ENCODE measurements at regions not wholly inside any gene's neighbourhood (a gene's known extent, or its start where the extent isn't known, plus 50 kb on each side); places are given as distances from the start of the nearest gene placed in this dataset.
"Not testable (repeated sequence)": the region's sequence is repeated elsewhere in the genome, so short reads cannot be mapped to it uniquely, and the experiment has no call there.

DNA sequence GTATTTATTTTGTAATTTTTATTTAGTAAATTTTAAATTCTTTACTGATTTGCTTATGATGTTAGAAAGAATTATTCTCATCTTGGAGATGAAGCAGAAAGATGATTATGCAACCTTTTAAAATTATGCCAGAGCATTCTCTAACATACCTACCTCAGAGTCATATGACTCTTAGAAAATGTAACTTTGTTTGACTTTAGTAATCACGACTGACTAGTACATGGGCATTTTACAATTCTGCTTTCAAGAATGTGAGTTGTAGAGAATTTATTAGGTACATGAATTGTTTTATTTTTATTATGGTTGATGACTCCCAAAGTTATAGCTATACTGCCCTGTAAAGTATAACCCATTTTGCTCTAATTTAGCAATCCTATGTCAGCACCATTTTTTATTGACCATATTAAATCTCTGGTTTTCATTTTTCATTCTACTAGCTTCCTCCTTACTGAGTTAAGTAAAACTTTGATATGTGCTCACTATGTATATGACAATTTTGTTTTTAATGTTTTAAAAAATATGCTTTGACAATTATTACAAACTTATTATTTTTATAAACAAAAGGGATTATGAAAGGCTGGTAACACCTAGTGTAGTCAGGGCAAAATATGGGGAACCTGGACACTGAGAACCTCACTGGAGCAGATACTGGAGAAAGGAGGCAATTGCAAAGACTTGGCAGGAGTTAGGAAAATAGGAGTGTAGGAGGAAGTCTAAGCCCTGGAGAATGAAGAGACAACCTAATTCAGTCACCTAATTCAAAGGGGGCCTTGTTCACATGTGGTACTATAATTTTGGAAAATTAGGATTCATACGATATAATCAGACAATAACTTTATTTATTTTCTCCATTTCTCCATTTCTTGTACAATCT lies 249.7 kb upstream of the DAB2 start:
- no peak for DNase-seq

DNA sequence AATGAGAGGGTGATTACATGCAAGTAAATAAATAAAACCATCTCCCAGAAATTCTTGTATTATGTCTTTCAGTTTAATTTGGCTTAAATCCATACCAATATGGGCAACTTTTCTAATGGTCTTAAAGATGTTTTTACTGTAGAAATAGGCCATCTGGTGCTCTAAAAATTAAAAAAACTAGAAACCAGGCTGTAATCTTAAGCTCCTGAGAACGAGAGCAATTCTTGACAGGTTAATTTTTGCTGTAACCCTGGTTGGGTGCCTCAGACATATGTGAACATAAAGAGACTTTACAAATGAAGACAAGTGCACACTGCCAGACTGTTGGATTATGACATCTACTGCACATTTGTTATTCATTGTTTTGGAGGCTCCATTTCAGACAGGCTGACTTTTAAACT lies 246.8 kb upstream of the DAB2 start:
- no peak for DNase-seq

DNA sequence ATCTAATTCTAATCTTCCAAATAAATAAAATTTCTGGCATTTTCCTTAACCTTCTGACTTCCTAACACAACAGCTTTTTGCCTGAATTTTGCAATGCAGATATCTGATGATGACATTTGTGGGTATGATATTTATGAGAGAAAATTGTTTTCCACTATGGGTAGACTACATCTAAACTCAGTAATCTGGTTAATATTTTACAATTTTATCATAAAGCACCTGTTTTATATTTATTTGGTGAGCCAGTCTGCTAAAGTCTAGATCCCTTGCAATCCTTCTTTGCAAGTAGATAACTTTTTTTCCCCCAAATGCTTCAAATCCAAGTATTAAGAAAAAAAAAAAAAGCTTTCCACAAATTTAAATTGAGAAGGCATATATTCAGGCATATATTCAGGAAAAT lies 246.2 kb upstream of the DAB2 start:
- DNase-seq, result no peak

DNA sequence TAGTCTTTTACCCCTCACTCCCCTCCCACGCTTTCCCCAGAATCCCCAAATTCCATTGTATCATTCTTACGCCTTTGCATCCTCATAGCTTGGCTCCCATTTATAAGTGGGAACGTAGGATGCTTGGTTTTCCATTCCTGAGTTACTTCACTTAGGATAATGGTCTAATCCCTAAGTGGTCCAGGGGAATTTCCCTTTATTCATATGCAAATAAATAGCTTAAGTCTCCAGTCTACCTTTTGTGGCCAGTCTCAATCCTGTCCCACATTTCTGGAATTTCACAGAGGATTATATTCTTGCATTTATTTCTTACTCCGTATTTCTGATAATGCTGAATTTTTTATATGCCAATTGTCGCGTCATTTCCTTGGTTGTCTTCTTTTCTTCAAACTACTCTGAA lies 245.6 kb upstream of the DAB2 start:
- no peak for DNase-seq

DNA sequence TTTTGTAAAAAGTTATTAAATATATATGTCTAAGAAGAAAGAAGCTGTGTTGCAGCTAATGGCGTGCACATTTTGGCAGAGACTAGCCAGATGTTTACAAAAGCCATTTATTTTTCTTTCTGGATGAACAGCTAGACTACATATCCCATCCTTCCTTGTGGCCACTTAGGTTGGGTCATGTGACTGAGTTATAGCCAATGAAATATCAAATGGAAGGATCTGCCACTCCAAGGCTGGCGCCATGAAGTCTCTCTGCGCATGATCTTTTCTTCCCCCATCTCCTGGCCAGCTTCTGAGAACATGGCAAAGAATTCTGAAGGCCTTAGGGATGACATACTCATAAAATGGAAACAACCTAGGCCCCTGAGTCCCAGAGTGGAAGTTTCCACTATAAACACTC lies 244.2 kb upstream of the DAB2 start:
- DNase-seq, result no peak

DNA sequence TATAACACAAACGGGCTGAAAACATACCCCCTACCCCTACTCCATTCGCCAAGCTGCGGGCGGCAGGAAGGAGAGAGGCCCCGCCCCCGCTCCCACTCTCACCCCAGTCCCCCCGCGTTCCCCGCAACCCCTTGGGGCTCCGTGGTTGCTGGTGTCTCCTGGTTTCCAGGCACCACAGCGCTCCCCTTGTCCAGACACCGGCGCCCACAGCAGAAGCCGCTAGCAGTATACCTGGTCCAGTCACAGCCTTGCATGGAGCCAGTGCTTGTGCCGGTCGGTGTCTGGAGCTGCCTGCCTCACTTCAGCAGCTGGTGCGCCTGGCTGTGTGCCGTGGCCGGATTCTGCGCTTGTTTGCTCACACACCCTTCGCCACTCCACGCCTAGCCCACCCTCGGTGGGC lies 240.5 kb upstream of the DAB2 start:
- DNase-seq, result no peak

DNA sequence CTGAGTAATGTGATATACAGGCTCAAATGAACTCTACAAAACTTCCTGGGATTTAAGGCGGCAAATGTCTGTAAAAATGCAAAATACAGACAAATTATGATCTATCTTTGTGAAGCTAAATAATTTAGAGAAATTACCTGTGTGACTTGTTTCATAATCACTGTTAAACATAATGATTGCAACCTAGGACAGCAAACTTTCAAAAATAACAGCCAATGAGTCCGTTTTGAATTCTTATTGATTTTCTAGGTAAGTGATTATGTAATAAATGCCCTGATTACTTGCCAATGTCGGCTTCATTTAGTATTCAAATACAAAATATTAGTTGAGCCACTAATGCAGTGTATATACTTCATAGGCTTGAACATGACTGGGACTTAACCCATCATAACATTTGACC lies 238.2 kb upstream of the DAB2 start:
- DNase-seq, result no peak

DNA sequence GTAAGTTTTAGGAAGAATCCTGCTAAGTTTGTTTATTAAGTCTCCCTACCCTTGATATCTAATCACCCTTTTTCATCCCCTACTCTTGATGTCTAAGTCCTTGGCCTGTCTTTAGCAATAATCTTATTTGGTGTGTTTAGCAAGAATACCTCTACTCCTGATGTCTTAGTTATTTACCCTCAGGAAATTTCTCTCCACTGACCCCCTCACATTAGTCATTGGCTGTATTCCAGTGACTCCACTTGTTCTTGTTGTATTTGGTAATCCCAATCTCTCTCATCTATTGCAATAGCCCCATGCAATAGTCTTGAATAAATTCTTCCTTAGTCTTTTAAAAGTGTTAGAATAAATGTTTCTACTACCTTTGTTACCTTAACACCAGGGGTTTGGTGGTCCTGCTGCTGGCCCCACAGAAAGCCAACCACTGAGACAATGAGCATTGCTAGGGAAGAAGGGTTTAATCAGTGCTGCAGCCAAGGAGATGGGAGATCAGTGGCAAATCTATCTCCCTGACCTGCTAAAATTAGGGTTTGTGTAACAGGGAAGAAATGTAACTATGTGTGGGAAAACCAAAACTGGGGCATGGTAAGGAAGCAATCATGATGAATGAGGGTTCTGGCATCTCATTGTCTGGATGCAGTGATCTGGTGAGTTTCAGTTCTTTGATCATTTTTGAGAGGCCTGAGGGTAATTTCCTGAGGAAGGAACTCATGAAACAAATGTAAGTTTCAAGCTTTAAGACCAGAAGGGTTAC lies 236.4 kb upstream of the DAB2 start:
- DNase-seq, result peak; percentile 28

DNA sequence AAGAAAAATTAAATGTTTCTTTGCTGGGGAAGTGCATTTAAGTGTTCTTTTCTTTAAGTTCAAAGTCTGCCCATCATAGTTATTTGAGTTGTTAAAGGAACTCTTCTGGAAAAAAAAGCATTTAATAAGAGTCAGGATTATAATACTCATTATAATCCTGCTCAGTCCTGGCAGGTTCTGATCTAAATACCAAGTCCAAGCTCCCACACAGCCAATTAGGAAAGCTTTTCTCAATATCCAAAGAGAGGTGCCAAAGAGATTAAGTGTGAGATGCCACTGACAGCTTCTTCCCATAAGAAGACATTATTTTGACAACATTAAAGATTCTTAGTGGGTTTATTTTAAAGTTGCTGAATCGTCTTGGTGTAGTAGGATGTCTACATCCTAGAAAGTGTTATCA lies 235.2 kb upstream of the DAB2 start:
- no peak for DNase-seq

DNA sequence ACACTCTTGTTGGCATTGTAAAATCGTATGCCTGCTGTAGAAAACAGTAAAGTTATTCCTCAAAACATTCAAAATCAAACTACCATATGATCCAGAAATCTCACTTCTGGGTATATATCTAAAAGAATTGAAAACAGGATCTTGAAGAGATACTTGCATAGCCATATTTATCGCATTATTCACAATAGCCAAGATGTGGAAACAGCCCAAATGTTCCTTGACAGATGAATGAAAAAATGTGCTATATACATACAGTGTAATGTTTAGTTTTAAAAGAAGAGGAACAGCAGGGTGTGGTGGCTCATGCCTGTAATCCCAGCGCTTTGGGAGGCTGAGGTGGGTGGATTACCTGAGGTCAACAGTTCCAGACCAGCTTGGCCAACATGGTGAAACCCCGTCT lies 234.1 kb upstream of the DAB2 start:
- DNase-seq, result peak; percentile 7

DNA sequence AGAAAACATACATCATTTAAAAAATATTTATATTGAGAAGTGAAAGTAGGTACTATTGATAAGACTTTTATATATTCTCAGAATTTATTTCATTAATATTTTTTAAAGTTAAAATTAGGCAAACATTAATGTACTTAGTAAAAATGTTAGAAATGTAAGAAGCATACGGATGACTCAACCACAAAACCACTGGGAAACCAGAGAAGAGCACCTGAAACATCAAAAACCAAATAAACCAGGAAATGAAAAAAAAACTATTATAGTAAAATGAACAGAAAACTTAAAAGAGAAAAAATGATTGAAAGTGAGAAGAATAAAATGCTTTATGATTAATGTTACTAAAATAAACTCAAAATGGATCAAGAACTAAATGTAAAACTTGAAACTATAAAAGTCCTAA lies 233.2 kb upstream of the DAB2 start:
- no peak for DNase-seq

DNA sequence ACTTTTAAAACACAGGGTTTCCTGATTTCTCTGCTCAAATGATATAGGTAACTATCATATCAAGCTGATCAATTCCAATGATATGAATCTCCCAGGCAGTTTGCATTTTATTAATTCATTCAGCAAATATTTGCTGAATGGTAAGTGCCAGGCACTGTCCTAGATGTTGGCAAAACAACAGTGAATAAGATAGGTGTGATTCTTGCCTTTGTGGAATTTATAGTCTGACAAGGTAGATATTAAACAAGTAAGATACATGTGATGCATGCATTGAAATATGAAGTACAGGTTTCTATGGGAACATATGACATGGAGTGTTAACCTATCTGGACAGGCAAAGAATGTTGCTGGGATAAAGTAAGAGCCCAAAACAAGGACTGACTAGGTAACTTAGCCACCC lies 231.8 kb upstream of the DAB2 start:
- no peak for DNase-seq

DNA sequence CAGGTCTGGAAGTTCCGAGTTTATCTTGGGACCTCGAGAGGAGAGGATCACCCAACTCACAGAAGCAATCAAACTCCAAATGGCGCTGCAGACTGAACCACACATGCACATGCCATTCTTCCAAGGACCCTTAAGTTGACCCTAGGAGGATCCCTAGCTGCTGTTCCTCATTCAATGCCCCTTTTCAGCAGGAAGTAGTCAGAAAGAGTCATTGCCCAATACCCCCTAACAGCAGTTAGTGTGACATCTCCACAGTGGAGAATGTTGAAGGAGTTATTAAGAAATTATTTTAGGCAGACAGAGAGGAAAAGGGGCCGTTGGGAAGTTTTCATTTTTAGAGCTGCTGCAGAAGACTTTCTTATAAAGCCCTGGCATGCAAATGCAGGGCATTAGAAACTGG lies 229.9 kb upstream of the DAB2 start:
- no peak for DNase-seq

DNA sequence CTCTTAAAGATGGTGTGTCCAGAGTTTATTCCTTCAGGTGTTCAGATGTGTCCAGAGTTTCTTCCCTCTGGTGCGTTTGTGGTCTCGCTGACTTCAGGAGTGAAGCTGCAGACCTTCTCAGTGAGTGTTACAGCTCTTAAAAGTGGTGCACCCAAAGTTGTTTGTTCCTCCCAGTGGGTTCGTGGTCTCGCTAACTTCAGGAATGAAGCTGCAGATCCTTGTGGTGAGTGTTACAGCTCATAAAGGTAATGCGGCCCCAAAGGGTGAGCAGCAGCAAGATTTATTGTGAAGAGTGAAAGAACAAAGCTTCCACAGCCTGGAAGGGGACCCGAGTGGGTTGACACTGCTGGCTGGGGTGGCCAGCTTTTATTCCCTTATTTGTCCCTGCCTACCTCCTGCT lies 227.7 kb upstream of the DAB2 start:
- DNase-seq, result not testable (repeated sequence)

DNA sequence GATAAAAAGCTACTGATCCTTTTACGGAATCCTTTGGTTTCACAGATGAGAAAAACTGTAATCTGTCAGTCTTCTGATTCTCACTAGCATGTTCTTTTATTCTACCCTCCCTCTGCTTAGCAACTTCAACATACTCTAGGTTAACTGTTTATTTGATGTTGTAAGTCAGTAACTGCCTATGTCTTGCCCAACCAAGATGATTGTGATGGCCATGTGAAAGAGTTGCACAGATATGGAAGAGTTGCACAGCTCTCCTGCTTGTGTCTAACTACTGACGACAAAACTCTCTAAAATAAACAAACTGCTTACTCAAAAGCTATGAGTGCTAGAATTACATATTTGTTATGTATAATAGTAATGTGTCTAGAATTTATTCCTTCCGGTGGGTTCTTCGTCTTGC lies 227.3 kb upstream of the DAB2 start:
- no peak for DNase-seq

DNA sequence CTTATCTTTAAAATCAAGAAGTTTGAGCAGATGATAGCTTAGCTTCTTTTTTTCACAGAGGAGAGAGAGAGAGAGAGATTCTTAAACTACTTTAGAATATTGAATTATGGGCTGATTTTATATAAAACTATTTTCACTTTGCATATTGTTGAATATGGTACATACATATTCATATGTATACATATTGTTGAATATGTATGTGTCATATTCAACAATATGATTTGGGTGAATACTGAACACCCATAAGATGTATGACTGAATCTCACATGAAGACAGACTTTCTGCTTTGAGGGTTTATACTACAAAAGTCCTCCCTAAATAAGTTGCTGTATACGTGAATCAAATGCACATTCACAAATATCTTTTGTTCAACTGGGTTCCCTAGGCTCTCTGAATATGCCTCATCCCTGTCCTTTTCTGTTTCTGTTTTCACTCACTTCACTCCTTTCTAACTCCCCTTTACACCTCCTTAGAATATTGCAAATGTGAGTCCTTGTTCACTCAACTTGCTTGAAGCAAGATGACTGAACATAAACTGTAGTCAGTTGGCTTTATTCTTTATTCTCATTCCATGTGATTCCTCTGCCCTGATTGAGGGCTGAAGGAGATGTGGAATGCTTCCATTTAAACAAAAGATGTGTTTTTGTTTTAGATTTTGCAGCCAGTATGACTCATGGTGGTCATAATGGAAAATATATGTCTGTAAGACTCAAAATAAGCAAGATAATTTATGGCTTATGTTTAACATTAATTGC lies 225.4 kb upstream of the DAB2 start:
- peak; percentile 31 for DNase-seq

DNA sequence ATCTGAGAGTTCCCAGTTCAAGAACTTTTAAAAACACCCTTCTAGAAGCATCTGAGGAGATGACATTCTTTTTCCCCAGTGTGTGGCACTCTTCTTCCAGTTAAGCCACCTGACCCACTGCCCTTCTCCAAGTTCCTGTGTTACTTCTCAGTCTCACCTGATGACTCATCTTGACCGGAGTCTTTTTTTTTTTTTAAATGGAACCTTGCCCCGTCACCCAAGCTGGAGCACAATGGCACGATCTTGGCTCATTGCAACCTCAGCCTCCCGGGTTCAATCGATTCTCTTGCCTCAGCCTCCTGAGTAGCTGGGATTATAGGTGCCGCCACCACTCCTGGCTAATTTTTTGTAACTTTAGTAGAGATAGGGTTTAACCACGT lies 224.1 kb upstream of the DAB2 start:
- peak; percentile 15 for DNase-seq

DNA sequence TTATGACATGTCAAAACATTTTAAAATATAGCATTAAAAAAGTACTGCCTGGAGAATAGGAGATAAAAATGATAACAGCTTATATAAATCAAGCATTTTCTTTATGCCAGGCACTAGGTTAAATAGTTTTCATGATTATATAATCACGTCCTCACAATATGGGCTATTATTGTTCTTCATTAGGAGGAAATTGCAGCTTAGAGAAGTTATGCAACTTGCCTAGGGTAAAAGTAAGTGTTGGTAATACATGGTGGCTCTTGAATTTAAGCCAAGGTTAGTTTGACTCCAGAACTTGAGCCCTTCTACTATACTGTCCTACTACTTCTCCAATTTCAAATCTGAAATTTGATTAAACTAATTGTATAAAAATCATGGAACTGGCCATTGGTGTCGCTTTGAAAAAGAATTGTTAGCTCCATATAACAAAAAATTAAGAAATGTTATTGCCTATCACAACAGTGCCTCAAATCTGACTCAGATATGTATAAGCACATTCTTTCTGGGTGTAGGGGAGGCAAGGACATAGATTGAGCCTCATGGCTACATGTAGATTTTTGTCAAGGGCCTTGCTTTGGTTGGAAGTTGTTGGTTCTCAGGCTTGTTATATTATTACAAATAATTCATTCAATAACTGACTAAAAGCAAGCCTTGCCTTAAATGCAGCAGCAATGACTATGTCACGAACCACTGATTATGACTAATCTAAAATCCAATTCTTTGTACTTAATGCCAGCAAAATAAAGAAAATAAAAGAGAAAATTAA lies 223.5 kb upstream of the DAB2 start:
- DNase-seq, result no peak

DNA sequence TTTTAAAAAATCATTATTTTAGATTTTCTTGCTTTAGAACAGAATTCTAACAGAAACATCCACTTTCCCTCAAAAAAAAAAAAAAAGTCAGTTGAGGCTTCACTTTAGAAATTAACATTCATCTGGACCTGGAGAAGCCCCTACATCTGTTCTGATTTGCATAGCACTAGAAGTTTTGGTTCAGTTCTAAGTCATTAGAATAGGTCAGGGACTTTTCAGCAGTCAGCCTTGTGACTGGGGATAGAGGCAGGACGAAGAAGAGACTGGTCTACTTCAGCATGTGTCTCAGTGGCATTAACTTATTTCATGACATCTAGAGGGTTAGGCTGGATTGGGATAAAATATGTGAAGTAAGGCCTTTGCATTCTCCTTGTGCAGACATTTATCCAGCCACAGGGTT lies 215.8 kb upstream of the DAB2 start:
- DNase-seq, result no peak

DNA sequence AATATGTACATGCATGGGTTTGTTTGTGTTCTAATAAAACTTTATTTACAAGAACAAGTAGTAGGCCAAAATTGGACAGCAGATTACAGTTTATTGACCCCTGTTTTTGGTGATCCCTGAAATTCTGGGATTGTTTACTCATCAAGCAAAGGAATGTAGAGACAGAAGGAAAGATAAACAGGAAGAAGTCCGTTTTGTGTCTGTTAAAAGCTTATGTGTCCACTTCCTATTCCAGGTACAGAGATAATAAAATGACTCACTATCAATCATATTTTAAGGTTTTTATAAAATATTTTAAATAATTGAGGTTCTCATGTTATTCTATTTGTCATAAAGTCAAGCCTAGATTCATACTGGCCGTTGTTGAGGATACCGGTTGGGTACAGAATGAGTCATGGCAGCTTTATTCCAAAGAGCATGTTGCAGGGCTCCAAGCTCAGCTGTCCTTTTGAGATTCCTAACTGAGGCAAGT lies 214.9 kb upstream of the DAB2 start:
- DNase-seq, result peak; percentile 62

DNA sequence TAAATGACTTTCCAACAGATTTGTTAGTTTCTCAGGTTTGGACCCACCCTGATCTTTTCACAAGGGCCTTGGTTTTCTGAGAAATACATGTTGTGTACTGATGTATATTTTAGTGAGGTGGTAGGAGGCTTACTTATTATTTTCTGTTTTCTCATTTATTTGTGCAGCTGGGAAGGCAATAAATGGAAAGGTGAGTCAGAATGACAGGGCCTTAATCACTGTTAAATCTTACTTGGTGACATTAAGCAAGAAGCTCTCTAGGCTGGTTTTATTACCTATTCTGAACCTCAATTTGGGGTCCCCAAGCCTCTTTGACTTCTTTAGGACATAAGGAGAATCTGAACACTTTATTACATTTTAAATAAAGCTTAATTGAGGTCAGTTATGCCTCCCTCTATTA lies 214.0 kb upstream of the DAB2 start:
- no peak for DNase-seq

DNA sequence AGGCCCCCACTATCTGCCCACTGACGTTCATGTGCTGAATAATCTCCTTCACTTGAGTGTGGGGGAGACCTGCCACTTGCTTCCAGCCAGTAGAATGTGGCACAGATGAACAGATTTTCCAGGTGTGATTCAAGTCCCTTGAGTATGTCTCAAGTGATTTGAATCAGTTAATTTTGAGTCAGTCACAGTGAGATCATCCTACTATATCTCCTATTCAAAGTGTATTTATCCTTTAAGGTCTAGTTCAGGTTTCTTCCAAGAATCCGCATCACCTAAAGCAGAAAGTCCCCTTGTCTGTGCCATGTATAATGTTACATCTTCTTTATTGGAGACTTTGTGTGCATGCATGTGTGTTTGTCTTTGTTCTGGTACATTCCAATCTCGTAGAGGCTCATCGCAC lies 208.3 kb upstream of the DAB2 start:
- no peak for DNase-seq

DNA sequence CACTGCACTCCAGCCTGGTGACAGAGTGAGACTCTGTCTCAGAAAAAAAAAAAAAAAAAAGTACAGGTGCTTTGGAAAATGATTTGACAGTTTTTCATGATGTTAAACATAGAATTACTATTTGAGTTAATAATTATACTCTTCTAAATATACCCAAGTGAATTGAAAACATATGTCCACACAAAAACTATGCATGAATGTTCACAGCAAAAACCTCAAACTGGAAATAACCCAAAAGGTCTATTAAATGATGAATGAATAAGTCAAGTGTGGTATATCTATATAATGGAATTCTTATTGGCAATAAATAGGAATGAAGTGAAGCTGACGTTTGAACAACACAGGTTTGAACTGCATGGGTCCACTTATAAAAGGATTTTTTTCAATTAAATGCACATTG lies 207.2 kb upstream of the DAB2 start:
- peak; percentile 66 for DNase-seq
